Activated CD4-positive, alpha-beta T cell treated with anti-CD3 and anti-CD28 coated beads, Interleukin-2, amount 10 ng/mL, durations not matched to agents 7 days and 5 days (primary cell): ENCODE measurements at regions not wholly inside any gene's neighbourhood (a gene's known extent, or its start where the extent isn't known, plus 50 kb on each side); places are given as distances from the start of the nearest gene placed in this dataset.
"Not testable (repeated sequence)": the region's sequence is repeated elsewhere in the genome, so short reads cannot be mapped to it uniquely, and the experiment has no call there.

Experiments used
- CTCF ChIA-PET: fragments of 350-600 bp; sonication (Branson Sonifier 250); formaldehyde crosslinking; loops from one replicate; lab custom pipeline; 2021; ENCODE audit warnings: antibody characterized with exemption; lab: Charles Lee
- POLR2A ChIA-PET: fragments of 350-600 bp; sonication (Branson Sonifier 250); formaldehyde crosslinking; loops from one replicate; lab custom pipeline; 2021; ENCODE audit warnings: antibody characterized with exemption; lab: Charles Lee
- DNase-seq: peaks from one replicate; pipeline ENCODE4 v3.0.0-alpha.2; 2020
- H3K27ac Mint-ChIP-seq: one replicate; pipeline ENCODE4 v1.8.0; 2021; ENCODE audit warnings: mild to moderate bottlenecking, moderate library complexity, mixed read lengths
- H3K27me3 Mint-ChIP-seq: one replicate; pipeline ENCODE4 v1.8.0; 2021; ENCODE audit warnings: mixed read lengths
- H3K36me3 Mint-ChIP-seq: one replicate; pipeline ENCODE4 v1.8.0; 2021; ENCODE audit warnings: low read depth, mixed read lengths
- H3K4me1 Mint-ChIP-seq: one replicate; pipeline ENCODE4 v1.8.0; 2021; ENCODE audit warnings: mixed read lengths
- H3K4me3 Mint-ChIP-seq: one replicate; pipeline ENCODE4 v1.8.0; 2021; ENCODE audit warnings: mild to moderate bottlenecking, moderate library complexity, mixed read lengths
- H3K9me3 Mint-ChIP-seq: one replicate; pipeline ENCODE4 v1.8.0; 2021; ENCODE audit warnings: mixed read lengths

DNA sequence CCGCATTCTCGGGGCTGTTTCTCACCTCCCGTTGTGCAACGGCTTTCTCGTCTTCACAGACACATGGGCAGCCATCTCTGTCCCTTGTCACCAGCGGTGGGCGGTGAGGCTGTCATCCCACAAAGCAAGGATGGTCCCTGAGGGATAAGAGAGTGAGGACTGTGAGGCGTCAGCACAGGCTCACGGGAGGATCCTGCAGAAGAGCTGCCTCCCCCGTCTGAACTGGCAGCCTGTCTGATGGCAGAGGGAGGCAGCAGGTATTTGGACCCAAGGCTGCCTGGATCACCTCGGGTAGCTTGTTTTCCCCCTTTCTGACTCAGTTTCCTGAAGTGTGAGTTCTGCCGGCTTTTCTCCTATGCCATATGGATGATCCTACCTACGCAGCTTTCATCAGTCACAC, 208.8 kb downstream of the LAT start:
- H3K27me3 Mint-ChIP-seq, H3K4me3 Mint-ChIP-seq, CTCF ChIA-PET, DNase-seq, POLR2A ChIA-PET, H3K36me3 Mint-ChIP-seq, H3K27ac Mint-ChIP-seq, H3K4me1 Mint-ChIP-seq, H3K9me3 Mint-ChIP-seq: not testable (repeated sequence)

DNA sequence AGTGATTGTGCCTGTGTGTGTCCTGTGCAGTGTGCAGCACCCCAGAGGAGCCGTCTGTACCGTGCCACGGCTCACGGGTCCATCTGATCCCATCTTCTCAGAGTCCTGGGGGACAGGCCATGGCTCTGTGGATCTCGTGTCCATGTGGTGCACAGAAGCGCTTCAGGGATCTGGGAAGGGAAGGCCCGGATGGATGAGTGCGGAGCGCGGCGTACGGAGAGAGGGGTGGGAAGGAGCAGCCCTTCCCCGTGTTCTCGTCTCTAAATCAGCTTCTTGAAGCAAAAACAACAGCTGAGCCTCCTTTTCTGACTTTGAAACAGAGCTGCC, 208.4 kb downstream of the LAT start:
- H3K4me1 Mint-ChIP-seq, H3K27ac Mint-ChIP-seq, H3K4me3 Mint-ChIP-seq, H3K9me3 Mint-ChIP-seq, CTCF ChIA-PET, POLR2A ChIA-PET, DNase-seq, H3K27me3 Mint-ChIP-seq, H3K36me3 Mint-ChIP-seq: not testable (repeated sequence)

DNA sequence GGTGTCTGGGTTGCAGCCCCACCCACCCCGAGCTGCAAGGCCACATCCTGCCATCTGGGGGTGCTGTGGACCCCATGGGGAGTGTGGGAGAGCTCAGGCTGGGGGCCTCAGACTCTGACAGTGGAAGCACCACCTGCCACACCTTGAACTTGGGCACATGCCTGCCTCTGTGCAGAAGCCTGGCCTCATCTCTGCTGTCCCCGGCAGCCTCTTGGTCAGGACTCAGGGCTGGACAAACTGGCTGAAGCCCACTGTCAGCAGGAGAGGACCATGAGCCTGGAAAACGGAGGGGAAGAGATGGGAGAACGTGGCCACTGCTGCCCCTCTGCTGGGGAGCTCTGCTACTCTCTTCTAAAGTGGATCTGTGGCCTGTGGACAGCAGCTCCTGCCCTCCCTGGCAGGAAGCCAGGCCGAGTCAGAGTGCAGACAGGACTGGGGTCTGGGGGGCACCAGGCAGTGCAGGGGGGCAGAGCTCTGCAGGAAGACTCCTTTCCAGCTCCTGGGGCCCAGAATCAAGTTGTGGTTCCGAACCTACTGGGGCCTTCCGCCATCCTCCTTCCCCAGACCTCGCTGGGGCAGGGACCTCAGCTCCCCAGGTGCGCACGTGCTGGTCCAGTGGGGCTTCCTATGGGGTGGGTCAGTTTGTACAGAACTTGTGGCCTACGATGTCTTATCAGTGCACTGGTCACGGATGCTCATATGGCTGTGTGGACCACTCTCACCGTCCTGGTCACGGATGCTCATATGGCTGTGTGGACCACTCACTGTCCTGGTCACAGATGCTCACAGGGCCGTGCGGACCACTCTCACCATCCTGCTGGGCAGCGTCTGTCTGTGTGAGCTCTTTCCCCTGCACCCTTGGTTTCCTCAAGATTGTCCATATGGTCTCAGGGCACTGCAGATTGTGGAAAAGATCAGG, 207.7 kb downstream of the LAT start:
- POLR2A ChIA-PET: no interaction called here
- CTCF ChIA-PET: no interaction called here
- no peaks in the 10 kb centered on the region for H3K36me3 Mint-ChIP-seq
- no peak overlapping the region for H3K4me3 Mint-ChIP-seq
- no peak for DNase-seq
- H3K27me3 Mint-ChIP-seq: no peaks in the 10 kb centered on the region
- H3K4me1 Mint-ChIP-seq: no peaks in the 10 kb centered on the region
- no peak overlapping the region for H3K27ac Mint-ChIP-seq
- H3K9me3 Mint-ChIP-seq: no peaks in the 10 kb centered on the region

DNA sequence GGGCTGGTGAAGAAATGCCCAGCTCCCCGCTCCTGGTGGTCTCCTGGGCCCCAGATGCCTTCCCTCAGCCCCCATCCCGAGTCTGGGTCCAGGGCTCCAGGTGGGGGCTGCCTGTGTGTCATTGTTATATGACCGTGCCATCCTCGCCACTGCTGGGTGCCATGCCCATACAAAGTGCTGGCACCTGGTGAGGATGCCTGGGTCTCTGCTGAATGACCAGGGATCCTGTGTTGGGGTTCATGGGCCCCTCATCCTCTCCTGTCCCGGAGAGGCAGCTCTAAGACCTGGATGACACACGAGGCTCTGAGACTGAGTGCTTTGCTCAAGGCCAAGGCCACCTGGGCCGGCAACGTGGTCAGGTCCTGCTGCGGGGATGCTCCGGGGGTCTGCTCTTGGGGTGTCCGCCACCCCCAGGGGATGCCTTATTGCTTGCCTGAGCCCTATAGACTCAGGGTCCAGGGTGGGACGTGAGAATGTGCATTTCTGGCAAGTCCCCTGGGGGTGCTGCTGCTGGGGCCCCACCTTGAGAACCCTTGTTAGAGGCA, 206.9 kb downstream of the LAT start:
- not testable (repeated sequence) for DNase-seq, H3K4me1 Mint-ChIP-seq, H3K9me3 Mint-ChIP-seq

DNA sequence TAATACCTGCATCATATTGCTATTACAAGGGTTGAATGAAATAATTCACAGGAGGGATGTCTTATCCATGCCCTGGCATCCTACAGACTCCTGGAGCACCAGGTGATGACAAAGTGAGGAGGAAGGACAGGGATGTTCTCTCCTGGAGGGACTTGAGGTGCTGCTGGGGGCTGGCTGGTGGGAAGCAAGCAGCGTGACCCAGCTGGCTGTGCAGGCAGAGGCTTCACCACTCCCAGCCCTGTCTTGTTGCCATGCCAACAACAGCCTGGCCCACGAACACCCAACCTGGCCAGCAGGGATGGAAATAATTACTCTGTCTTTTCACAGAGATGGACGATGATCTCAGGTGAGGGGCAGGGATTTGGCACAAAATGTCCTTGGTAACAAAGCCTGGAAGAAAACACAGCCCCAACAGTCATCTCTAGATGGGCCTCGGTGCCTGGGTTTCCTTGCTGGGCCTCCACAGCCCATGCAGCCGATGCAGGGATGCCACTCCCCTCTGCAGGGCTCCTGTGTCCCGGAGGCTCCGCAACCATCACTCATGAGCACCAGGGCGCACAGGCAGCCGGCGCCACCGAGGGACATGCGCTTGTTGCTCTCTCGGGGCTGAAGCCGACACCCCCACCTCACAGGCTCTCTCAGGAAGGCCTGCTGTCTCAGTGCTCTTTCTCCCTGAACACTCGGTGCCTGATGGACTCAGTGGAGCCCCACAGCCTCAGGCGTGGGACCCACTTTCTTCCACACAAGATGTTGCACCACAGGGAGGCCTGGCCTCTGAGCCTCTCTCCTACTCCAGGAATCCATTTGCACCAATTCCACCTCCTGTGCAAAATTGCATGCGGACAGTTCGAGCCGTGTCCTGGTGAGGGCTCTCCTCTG, 205.9 kb downstream of the LAT start:
- DNase-seq, H3K36me3 Mint-ChIP-seq, H3K9me3 Mint-ChIP-seq, H3K27me3 Mint-ChIP-seq, POLR2A ChIA-PET, CTCF ChIA-PET, H3K4me1 Mint-ChIP-seq, H3K27ac Mint-ChIP-seq, H3K4me3 Mint-ChIP-seq: not testable (repeated sequence)

More for the DNA sequence above, 206.9 kb downstream of the LAT start:
- CTCF ChIA-PET, H3K36me3 Mint-ChIP-seq, POLR2A ChIA-PET, H3K27me3 Mint-ChIP-seq, H3K27ac Mint-ChIP-seq, H3K4me3 Mint-ChIP-seq: not testable (repeated sequence)

DNA sequence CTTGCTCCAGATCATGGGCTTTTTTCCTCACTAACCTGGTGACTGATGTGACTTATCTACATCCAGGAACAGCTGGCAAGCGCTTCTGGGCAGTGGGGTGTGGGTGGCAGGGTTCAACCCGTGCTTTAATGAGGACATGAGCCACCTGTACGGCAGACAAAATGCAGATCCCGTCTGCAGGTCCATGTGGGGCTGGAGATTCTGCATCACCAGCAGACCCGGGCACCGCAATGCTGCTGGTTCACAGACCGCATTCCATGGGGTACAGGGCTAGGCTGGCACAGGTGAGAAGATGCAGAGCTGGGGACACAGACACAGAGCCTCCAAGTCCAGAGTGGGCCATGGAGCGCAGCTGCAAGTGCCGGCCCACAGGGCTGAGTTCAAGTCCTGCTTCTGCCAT, 204.0 kb downstream of the LAT start:
- POLR2A ChIA-PET, CTCF ChIA-PET, H3K9me3 Mint-ChIP-seq, H3K4me1 Mint-ChIP-seq, H3K27ac Mint-ChIP-seq, H3K27me3 Mint-ChIP-seq, H3K4me3 Mint-ChIP-seq, DNase-seq, H3K36me3 Mint-ChIP-seq: not testable (repeated sequence)

DNA sequence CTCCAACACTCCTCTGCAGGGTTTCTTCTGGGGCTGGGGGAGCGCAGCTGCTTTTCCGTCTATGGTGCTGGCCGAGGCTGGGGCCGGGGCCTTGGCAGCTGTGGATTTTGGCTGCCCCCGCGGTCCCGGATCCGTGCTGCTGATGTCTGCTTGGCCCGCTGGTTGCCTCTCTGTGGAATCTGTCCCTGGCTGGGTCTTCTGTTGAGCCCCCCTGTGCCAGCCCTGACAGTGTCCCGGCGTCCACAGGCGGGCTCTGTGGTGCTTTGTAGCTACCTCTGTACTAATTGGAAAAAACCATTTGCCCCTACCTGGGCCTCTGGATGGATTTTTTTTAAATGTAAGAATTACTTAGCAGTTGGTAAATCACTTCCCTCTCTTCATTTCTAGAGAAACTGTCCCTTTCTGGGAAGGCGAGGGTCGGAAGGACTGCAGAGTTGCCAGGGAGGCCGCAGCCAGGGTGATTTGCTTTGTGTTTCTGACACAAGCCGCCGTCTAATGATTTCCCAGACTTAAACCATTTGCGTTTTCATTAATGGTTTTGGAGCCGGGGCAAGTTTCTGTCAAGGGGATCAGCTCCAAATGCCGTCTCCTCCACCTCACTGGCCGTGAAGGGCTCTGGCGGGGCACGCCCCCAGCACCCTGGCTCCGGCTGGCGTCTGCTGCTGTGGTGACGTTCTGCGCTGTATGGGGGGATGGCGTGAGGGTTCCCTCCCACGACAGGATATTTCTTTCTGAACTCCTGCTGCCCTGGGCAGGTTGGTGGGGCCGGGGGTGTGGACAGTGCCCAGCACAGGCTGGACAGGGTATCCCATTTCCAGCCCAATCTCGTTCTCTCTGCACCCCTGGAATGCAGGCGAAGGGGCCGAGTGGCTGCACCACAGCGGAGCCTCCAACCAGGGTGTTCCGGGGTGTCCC, 201.7 kb downstream of the LAT start:
- H3K9me3 Mint-ChIP-seq, H3K27ac Mint-ChIP-seq, DNase-seq, H3K27me3 Mint-ChIP-seq, POLR2A ChIA-PET, H3K36me3 Mint-ChIP-seq, H3K4me1 Mint-ChIP-seq, CTCF ChIA-PET, H3K4me3 Mint-ChIP-seq: not testable (repeated sequence)

DNA sequence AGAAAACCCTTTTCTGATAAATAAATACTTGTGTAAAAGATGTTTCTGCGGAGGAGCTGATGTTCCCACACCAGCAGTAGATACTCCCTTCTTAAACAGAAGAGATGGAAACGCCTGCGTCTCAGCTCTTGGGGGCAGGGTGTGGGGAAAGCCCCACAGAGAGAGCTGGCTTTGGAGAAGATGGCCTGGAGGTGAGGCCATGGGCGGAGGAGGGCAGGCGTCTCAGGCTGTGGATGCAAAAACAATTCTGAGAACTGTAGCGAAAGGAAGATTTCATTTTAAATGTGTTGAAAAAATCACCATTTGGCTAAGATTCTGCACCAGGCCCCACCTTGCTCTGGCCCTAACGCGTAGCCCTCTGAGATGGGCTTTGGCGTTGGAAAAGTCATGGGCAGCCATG, 201.0 kb downstream of the LAT start:
- not testable (repeated sequence) for H3K4me3 Mint-ChIP-seq

DNA sequence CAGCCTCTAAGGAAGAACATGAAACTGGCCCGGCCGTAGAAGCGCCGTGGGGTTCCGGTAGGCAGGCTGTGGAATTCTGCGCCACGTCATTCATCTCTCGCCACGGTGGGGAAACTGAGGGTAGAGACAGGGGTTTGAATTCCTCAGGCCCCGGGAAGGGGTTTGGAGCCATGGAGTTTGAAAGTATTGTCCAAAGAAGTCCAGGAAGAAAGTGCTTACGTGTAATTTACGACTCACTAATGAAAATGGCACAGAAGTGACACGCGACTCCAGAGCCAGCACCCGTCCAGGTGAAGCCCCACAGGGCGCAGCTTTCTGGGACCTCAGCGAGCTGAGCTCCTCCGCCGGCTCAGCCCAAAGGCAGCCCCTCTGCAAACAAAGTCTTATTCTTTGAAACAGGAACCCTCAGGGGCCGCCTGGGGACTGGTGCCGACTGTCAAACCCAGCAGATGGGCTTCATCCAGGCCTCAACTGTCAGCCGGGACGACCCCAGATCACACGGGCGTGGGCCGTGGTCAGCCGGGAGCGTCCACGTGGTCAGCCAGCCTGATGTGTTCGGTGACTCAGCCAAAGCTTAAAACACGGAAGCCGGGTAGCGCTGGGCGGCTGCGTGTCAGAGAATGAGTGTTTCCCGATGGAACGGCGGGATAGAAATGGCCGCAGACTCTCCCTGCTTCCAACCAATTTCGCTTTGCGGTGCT, 200.0 kb downstream of the LAT start:
- H3K4me3 Mint-ChIP-seq, H3K4me1 Mint-ChIP-seq, CTCF ChIA-PET, H3K9me3 Mint-ChIP-seq, H3K27me3 Mint-ChIP-seq, DNase-seq, POLR2A ChIA-PET, H3K27ac Mint-ChIP-seq, H3K36me3 Mint-ChIP-seq: not testable (repeated sequence)

More for the DNA sequence above, 201.0 kb downstream of the LAT start:
- CTCF ChIA-PET, POLR2A ChIA-PET, DNase-seq, H3K4me1 Mint-ChIP-seq, H3K27me3 Mint-ChIP-seq, H3K27ac Mint-ChIP-seq, H3K9me3 Mint-ChIP-seq, H3K36me3 Mint-ChIP-seq: not testable (repeated sequence)

DNA sequence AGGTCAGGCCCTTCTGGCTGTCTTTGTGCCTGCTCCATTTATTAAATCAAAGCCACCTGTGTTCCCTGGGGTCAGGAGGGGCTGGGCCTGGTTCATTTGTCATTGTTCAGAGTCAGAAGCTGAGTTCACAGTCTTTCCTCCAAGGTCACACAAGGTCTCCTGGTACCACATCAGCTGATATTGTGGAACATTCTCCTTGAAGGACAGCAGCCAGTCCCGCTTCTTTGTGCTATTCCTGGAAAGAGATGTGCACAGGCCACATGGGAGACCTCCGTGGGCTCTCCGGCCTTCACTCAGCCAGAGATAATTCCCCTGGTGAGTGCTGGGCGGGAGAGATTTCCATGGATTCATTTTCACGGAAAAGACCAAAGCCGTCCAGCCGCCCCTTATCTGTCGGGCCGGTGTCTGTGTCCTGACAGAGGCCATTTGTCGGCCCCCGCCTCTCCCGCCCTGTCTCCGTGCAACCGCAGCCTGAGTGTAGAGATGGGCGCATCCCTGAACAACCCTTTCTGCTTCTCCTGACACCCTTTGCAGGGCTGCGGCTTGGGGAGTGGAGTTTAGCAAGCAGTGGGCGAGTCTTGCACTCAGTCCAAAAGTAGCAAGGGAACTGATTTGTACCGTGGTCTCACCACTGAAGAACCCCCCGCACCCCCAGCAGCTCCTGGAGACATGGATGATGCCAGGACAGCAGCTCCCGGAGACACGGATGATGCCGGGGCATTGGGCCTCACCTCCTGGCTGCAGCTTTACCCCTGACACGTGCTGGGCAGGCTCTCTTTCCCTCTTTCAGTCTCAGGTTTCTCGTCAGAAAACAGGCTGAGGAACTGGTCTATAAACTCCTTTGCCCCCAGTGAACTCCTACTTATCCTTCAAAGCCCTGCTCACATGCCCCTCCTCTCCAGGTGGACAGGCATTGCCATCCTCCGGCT, 198.4 kb downstream of the LAT start:
- H3K36me3 Mint-ChIP-seq, H3K4me3 Mint-ChIP-seq, CTCF ChIA-PET, POLR2A ChIA-PET, H3K27me3 Mint-ChIP-seq, H3K4me1 Mint-ChIP-seq, DNase-seq, H3K9me3 Mint-ChIP-seq, H3K27ac Mint-ChIP-seq: not testable (repeated sequence)

DNA sequence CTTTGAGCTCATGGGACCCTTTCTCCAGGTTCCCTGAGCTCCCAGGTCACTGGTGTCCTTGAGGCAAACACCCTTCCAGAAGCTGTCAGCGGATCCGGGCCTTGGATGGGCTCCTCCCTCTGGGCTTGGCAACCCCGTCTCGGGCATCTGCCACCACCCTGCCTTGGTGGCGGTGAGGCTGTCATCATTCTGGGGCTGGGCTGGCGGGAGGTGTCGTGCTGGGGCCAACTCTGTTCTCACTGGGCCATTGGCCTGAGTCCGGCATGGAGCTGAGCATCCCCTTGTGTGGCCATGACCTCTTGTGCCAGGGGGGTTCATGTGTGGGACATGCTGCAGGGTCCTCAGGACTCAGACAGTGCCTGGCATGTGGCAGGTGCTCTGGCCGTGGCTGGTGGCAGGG, 197.6 kb downstream of the LAT start:
- Mint-ChIP-seq H3K36me3 (no peaks in the 10 kb centered on the region), H3K27ac (no peak overlapping the region), H3K27me3 (no peaks in the 10 kb centered on the region), H3K9me3 (no peaks in the 10 kb centered on the region), H3K4me1 (no peaks in the 10 kb centered on the region), H3K4me3 (no peak overlapping the region)
- ChIA-PET POLR2A (no interaction called here), CTCF (no interaction called here)
- no peak for DNase-seq
